ENCODE measurements at regions not wholly inside any gene's neighbourhood (a gene's known extent, or its start where the extent isn't known, plus 50 kb on each side); places are given as distances from the start of the nearest gene placed in this dataset.

DNA sequence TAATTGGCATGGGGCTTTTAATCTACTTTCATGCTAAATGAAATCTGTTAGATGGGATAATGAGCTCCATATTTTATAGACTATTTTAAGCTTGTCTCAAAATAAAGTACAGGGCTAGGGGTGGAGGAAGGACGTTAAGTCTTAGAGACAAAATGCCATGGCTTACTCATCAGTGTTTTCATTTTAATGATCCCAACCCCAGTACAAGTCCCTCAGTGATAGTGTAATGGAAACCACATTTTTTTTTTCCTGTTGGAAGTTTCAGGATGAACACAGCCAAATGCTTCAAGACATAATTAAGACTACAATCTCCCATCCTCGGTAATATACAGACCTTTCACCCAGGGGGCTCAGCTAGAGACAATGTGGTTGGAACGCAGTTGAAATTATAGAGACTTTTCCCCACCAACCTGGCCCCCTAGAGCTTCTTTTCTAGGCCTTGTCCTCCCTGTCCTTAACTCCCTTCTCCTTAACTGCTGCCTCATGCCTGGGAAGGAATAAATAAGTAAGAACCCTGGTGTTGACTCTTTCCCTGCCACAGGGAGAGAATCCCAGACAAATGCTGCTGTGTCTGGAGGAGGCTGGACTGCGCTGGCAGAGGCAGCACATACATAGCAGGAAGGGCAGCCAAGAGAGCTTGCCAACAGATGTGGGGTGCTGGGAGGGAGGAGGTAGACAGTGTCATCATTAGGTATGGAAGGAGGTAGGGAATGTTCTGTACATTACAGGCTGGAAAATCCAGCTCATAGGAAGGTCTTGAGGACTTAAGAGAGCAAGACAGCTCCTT lies 115.4 kb upstream of the ROPN1 start:
- no peak overlapping the region for H3K4me3 Mint-ChIP-seq
- H3K4me1 Mint-ChIP-seq, result no peaks in the 10 kb centered on the region
- H3K36me3 Mint-ChIP-seq, result no peaks in the 10 kb centered on the region
- ATAC-seq (ENCODE audit: low read depth in 2 of 2), result no peak
- DNase-seq, result no peak
- no peak overlapping the region for H3K27ac Mint-ChIP-seq
- H3K27me3 Mint-ChIP-seq, result peaks cover 4 to 6% (median 6%) of the 10 kb centered on the region in 3 donors
- H3K9me3 Mint-ChIP-seq, result peaks cover 0 to 3% (median 0%) of the 10 kb centered on the region in 7 donors

DNA sequence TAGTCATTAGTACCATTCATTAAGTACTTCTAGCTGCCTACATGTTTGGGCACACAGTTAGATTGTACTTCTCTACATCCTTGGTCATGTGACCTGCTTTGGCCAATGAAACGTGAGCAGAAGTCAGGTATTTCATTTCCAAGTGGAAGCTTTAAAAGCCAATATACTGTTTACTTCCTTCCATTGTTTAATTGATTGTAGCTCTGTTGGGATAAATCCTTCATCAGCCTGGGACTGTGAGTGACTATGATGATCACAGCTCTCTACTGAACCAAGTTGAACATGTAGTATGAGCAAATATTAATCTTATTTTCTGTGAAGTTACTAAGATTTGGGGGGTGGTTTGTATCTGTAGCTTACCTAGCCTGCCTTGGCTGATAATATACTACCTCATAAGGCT lies 116.5 kb upstream of the ROPN1 start:
- Mint-ChIP-seq H3K27ac (no peak overlapping the region), H3K27me3 (peaks cover 4 to 12% (median 11%) of the 10 kb centered on the region in 3 donors), H3K9me3 (peaks cover 0 to 2% (median 0%) of the 10 kb centered on the region in 7 donors), H3K4me1 (no peaks in the 10 kb centered on the region), H3K36me3 (no peaks in the 10 kb centered on the region), H3K4me3 (no peak overlapping the region)
- ATAC-seq (ENCODE audit: low read depth in 2 of 2) (no peak), DNase-seq (no peak)

DNA sequence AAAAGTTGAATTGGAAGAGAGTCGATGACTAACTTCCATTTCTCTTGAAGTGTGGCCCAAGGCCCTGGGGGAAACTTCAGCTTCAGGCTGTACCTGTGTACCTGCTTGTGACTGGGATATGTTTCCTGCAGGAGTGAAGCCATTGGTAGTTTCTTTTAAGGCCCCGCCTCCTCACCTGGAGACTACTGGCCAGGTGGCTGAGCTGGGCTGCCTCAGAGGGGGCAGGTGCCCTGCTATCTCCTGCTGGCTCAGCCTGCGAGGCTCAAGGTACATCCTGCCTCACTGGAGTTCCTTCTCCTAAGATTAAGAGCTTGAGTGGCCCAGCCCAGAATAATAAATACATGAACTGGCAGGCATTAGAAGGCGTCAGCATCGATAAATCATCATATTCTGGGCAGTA lies 121.6 kb upstream of the ROPN1 start:
- DNase-seq (no peak), ATAC-seq (ENCODE audit: low read depth in 2 of 2) (no peak)
- Mint-ChIP-seq H3K4me1 (no peaks in the 10 kb centered on the region), H3K36me3 (no peaks in the 10 kb centered on the region), H3K27ac (no peak overlapping the region), H3K27me3 (peaks cover 14 to 32% (median 31%) of the 10 kb centered on the region in 3 donors), H3K4me3 (no peak overlapping the region), H3K9me3 (peaks cover 0 to 2% (median 0%) of the 10 kb centered on the region in 7 donors)

DNA sequence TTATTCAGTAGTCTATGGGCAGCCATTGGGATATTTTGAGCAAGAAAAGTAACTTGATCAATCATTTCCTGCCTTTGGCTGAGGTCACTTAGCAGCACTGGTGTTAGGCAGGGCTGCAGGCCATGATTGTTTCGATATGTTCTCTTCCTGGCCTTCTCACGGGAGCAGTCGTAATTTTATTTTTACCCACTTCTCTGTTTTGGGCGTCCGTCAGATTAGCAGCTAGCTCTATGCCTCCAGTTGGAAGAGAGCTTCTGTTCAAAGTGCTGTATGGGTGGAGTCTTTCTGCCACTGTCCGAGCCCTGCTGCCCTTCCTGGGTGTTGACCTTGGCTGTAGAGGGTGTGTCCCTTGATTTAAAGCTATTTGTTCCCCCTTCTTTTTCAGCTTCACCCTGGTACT lies 123.4 kb upstream of the ROPN1 start:
- DNase-seq (no peak), ATAC-seq (ENCODE audit: low read depth in 2 of 2) (no peak)
- Mint-ChIP-seq H3K9me3 (peaks cover 0 to 2% (median 0%) of the 10 kb centered on the region in 7 donors), H3K27ac (no peak overlapping the region), H3K36me3 (no peaks in the 10 kb centered on the region), H3K27me3 (peaks cover 20 to 50% (median 46%) of the 10 kb centered on the region in 3 donors), H3K4me3 (no peak overlapping the region), H3K4me1 (no peaks in the 10 kb centered on the region)

DNA sequence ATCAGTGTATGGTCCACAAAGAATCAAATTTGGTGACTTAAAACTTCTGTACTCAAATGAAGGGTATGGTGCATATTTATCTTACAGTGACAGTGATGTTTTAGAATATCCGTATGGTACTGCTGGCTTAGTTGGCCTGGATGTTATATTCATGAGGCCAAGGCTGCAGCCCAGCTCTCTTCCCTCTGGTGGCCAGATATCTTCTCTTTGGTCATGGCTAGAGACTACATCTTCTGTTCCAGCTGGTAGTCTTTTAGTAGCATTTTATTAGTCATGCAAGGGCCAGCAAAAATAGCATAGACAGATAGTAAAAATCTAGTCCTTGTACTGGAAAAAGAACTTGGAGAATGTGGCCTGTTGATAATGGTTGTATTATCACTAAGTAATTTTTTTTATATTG lies 124.0 kb upstream of the ROPN1 start:
- Mint-ChIP-seq H3K4me1 (no peaks in the 10 kb centered on the region), H3K36me3 (no peaks in the 10 kb centered on the region), H3K27me3 (peaks cover 22 to 51% (median 48%) of the 10 kb centered on the region in 3 donors), H3K27ac (peak overlapping the region in 1 of 6 donors; percentile 3), H3K9me3 (peaks cover 0 to 2% (median 0%) of the 10 kb centered on the region in 7 donors), H3K4me3 (no peak overlapping the region)
- no peak for DNase-seq
- no peak for ATAC-seq (ENCODE audit: low read depth in 2 of 2)

DNA sequence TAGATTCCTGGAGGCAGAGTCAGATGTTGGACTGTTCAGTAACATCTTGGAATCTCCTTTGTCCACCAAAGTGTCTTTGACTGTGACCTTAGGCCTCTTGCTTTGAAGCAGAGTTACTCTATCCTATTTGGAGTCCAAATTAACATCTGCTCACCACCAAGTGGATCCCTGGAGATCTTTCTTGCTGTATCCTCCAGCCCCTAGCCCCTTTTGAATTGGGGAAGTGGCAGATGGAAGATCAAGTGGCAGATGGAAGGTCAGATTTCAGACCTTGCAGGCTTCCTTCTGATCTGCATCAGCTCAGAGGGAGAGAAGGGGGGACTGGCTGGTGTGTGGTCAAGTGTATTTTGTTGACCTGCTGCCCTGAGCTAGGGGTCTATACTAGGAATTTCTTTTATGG lies 125.0 kb upstream of the ROPN1 start:
- no peaks in the 10 kb centered on the region for H3K4me1 Mint-ChIP-seq
- H3K4me3 Mint-ChIP-seq, result no peak overlapping the region
- H3K36me3 Mint-ChIP-seq, result no peaks in the 10 kb centered on the region
- H3K27me3 Mint-ChIP-seq, result peaks cover 22 to 54% (median 51%) of the 10 kb centered on the region in 3 donors
- ATAC-seq (ENCODE audit: low read depth in 2 of 2) (no peak), DNase-seq (no peak)
- H3K27ac Mint-ChIP-seq, result no peak overlapping the region
- H3K9me3 Mint-ChIP-seq, result peaks cover 0 to 2% (median 0%) of the 10 kb centered on the region in 7 donors

DNA sequence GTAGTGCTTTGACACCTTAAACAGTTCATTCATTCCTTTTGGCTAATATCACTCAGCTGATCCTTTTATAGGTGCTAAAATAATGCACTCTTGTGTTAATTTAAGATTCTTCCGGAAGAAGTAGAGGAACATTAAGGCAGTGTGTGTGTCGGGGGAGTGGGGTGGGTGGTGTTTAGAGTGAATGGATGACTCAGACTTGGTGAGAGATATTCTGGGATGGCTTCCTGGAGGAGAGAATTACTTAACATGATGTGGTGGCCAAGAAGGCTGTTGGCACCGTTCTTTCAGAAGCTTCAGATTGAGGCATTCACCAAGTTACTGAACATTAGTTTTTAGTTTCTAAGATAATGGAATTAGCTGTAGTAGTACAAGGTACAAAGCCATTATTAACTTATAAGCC lies 125.6 kb upstream of the ROPN1 start:
- ATAC-seq (ENCODE audit: low read depth in 2 of 2) (no peak), DNase-seq (no peak)
- H3K4me3 Mint-ChIP-seq, result no peak overlapping the region
- no peak overlapping the region for H3K27ac Mint-ChIP-seq
- H3K27me3 Mint-ChIP-seq, result peaks cover 20 to 58% (median 54%) of the 10 kb centered on the region in 3 donors
- H3K36me3 Mint-ChIP-seq, result no peaks in the 10 kb centered on the region
- H3K4me1 Mint-ChIP-seq, result no peaks in the 10 kb centered on the region
- peaks cover 0 to 2% (median 0%) of the 10 kb centered on the region in 7 donors for H3K9me3 Mint-ChIP-seq

DNA sequence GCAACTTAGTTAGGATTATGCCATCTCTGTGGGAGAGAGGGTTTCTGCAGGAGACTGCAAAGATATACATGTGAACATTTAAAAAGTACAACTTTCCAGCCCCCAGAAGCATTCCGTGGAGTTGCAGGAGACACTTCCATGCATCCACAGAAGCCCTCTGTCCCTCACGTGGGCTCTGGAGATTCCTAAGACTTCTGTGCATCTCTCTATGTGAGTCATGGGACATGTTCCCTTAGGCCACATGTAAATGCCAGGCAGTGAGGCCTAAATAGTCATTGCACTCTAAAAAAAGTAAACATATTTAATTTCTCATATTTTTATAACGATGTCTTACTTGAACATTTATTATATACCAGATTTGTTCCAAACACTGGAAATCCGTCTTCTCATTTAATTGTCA lies 126.5 kb upstream of the ROPN1 start:
- no peak for ATAC-seq (ENCODE audit: low read depth in 2 of 2)
- Mint-ChIP-seq H3K27ac (no peak overlapping the region), H3K36me3 (no peaks in the 10 kb centered on the region), H3K4me1 (no peaks in the 10 kb centered on the region), H3K4me3 (no peak overlapping the region), H3K27me3 (peaks cover 21 to 61% (median 57%) of the 10 kb centered on the region in 3 donors), H3K9me3 (peaks cover 0 to 2% (median 0%) of the 10 kb centered on the region in 7 donors)
- no peak for DNase-seq

DNA sequence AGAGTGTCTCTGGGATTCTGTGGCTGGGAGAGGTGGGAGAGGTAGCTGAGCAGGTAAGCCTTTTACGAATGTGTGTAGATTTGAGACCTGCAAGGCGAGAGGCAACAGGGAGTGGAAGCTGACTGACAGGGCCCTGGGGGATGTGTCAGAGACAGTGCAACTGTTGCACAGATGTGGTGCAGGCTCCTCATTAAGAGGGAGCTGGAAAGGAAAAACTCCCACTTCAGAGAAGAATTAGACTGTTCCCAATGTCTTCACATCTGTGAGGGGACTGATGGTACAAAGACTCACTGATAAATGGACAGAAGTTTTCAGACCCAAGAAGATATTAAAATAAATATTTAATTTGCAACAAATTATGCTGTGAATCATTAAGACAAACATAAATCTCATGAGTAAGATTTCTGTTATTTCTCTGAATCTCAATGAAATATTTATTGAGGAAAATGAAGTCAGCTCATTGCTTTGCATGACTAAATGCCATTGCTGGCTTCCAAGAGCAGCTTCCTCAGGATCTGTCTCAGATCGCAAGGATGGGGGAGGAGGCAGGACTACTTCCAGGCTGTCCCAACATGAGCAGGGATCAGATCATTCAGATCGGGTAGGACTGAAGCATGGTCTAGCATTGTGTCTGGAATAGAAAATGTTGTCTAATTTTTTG lies 127.3 kb upstream of the ROPN1 start:
- no peak for ATAC-seq (ENCODE audit: low read depth in 2 of 2)
- Mint-ChIP-seq H3K27me3 (peaks cover 29 to 56% (median 53%) of the 10 kb centered on the region in 3 donors), H3K27ac (no peak overlapping the region), H3K36me3 (no peaks in the 10 kb centered on the region), H3K4me3 (no peak overlapping the region), H3K4me1 (no peaks in the 10 kb centered on the region), H3K9me3 (peaks cover 0 to 2% (median 0%) of the 10 kb centered on the region in 7 donors)
- no peak for DNase-seq

DNA sequence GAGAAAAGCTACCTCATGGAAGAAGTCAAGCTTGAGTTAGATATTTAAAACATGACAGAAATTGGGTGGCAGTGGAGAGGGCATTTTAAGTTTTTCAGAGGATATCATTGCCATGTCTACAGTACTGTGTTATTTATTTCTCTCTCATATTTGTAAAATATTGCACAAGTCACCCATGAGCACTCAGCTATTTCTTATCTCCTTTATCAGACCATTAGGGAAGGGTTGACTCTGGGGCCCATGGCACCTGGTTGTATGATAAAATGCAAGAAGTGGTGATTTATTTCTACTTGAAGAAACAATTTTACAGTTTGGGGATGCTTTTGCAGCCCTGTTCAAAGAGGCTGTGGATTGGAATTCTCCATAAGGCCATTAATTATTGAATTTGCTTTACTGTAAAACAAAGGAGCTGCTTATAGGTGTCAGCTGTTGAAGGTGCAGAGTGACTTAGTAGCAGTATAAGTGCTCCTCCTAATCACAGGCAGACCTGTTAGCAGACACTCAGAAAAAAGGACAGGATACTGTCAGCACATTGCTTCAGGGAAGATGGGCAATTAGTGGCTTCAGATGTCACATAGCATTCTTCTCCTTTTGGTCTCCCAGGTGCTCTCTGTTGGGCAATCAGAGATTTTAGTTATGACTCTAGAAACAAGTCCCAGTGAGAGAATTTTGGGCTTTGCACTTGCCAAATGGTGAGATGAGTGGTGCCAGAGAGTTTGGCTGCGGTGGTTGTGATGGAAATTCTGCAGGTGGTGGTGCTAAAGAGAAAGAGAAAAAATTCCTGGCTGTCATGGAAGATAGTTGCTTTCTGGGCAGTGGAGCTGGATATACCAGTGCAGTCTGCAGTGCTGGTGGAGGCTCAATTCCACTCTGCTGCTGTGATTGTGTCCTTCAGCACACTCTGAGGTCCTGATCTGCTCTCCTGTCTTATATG lies 129.7 kb upstream of the ROPN1 start:
- H3K36me3 Mint-ChIP-seq, result no peaks in the 10 kb centered on the region
- H3K4me3 Mint-ChIP-seq, result peak overlapping the region in 1 of 8 donors; percentile 18
- DNase-seq, result no peak
- peaks cover 0 to 2% (median 0%) of the 10 kb centered on the region in 7 donors for H3K9me3 Mint-ChIP-seq
- no peak for ATAC-seq (ENCODE audit: low read depth in 2 of 2)
- H3K27ac Mint-ChIP-seq, result no peak overlapping the region
- no peaks in the 10 kb centered on the region for H3K4me1 Mint-ChIP-seq
- peaks cover 26 to 57% (median 49%) of the 10 kb centered on the region in 3 donors for H3K27me3 Mint-ChIP-seq

DNA sequence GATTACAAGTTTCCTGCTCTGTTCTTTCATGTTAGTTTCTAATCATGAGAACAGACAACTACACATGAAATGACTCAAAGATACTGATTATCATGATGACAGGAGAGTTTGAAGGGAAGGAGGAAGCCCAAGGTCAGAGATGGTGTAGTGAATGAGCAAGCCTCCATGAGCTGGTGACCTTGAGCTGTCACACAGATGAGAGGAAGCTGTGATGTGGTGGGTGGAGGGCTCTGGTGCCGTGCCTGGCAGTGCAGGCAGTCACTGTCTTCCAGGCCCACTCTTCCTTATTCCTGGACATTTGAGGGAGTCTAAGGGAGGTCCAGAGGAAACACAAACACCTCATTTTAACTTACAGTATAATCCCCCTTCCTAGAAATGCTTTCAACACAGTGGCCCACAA lies 133.4 kb upstream of the ROPN1 start:
- Mint-ChIP-seq H3K4me3 (no peak overlapping the region), H3K9me3 (peaks cover 0 to 2% (median 0%) of the 10 kb centered on the region in 7 donors), H3K27me3 (peaks cover 22 to 45% (median 36%) of the 10 kb centered on the region in 3 donors)

DNA sequence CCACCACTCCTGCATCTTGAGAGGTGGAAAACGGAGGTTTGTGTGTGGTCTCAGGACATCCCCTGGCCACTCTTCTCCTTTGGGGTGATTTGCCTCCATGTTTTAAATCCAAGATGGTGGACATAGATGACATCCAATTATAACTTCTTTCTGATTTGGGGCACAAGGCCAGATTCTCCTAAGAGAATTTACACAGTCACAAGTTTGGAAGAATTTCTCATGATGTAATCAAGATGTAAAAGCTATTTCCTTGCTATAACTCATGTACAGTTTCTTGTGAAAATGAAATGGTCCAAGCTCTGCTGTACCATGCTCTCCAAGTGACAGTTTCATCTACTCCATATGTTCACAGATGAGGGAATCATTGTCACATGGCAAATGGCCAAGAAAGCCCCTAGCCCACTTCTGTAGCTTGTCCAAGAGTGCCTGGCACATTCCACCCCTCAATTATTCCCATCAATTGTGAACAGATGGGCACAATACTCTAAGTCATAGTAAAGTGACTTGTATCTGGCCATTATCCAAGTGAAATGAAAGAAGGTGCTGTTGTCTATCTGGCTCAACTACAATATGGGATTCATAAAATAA lies 134.6 kb upstream of the ROPN1 start:
- Mint-ChIP-seq H3K27me3 (peaks cover 30 to 45% (median 38%) of the 10 kb centered on the region in 3 donors), H3K9me3 (peaks cover 0 to 2% (median 0%) of the 10 kb centered on the region in 7 donors), H3K4me1 (no peaks in the 10 kb centered on the region), H3K4me3 (no peak overlapping the region), H3K27ac (no peak overlapping the region), H3K36me3 (no peaks in the 10 kb centered on the region)
- no peak for DNase-seq
- no peak for ATAC-seq (ENCODE audit: low read depth in 2 of 2)

More for the DNA sequence above, 133.4 kb upstream of the ROPN1 start:
- ATAC-seq (ENCODE audit: low read depth in 2 of 2) (no peak), DNase-seq (no peak)
- H3K36me3 Mint-ChIP-seq, result no peaks in the 10 kb centered on the region
- no peak overlapping the region for H3K27ac Mint-ChIP-seq
- no peaks in the 10 kb centered on the region for H3K4me1 Mint-ChIP-seq

DNA sequence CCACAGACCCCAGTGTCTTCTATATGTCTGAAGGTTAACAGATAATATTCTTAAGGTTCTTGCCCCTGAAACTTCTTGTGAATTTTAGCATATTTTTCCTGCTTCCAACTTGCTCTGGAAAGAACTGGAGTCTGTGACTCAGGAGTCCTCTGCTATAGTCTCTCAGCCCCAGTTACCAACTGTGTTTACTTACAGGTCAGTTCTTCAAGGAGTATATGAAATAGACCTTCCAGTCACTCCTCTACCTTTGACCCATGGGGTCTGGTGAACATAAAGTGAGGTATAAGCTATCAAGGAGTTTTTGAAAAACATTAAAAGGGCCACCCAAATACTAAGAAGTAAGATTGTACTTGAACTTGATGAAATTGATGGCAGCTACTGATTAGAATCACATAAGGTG lies 139.2 kb upstream of the ROPN1 start:
- Mint-ChIP-seq H3K27me3 (peaks cover 23 to 41% (median 25%) of the 10 kb centered on the region in 3 donors), H3K27ac (no peak overlapping the region), H3K9me3 (peaks cover 0 to 3% (median 0%) of the 10 kb centered on the region in 7 donors), H3K4me1 (peaks cover 0 to 2% (median 0%) of the 10 kb centered on the region in 3 donors), H3K4me3 (no peak overlapping the region), H3K36me3 (no peaks in the 10 kb centered on the region)
- no peak for DNase-seq
- ATAC-seq (ENCODE audit: low read depth in 2 of 2), result no peak
